CD14-positive monocyte (primary cell): ENCODE measurements at regions not wholly inside any gene's neighbourhood (a gene's known extent, or its start where the extent isn't known, plus 50 kb on each side); places are given as distances from the start of the nearest gene placed in this dataset.

Experiments
- DNase-seq, 3 donors: peaks; one replicate each; pipeline ENCODE4 v3.0.0-alpha.2; 2011 to 2022
- H2AFZ ChIP-seq: 2 replicates; pipeline ENCODE4 v1.6.0; 2012; ENCODE audit warnings: mild to moderate bottlenecking, low read depth, low read length, inconsistent platforms; ENCODE audit not compliant: insufficient read depth, poor library complexity, severe bottlenecking
- H3K27ac ChIP-seq, 2 donors: 1 replicate in 1 of 2; 2 replicates in 1 of 2; pipeline ENCODE4 v1.5.1; 2012 to 2013; ENCODE audit warnings: low read length in 2 of 2, control low read depth in 1 of 2, inconsistent platforms in 1 of 2, low read depth in 1 of 2, mild to moderate bottlenecking in 1 of 2
- H3K27me3 ChIP-seq, 2 donors: one replicate each; pipeline versions ENCODE4 v1.6.0 to v1.6.1; 2011 to 2013; ENCODE audit warnings: low read length in 2 of 2; ENCODE audit not compliant: control insufficient read depth in 2 of 2, insufficient read depth in 2 of 2
- H3K36me3 ChIP-seq, 2 donors: replicated peaks in 1 of 2; 1 replicate in 1 of 2; 2 replicates in 1 of 2; pipeline versions ENCODE4 v1.5.1 to v1.6.1; 2012 to 2013; ENCODE audit warnings: low read length in 2 of 2, control low read depth in 1 of 2, inconsistent platforms in 1 of 2, mild to moderate bottlenecking in 1 of 2; ENCODE audit not compliant: insufficient read depth in 2 of 2, control insufficient read depth in 1 of 2
- H3K4me1 ChIP-seq, 2 donors: 1 replicate in 1 of 2; 2 replicates in 1 of 2; pipeline versions ENCODE4 v1.5.1 to v1.6.1; 2012 to 2013; ENCODE audit warnings: low read length in 2 of 2, control low read depth in 1 of 2, inconsistent platforms in 1 of 2, mild to moderate bottlenecking in 1 of 2, moderate library complexity in 1 of 2; ENCODE audit not compliant: insufficient read depth in 2 of 2, control insufficient read depth in 1 of 2
- H3K4me2 ChIP-seq: replicated peaks from 2 replicates; pipeline ENCODE3; 2012; ENCODE audit warnings: low read length, moderate library complexity, mild to moderate bottlenecking; ENCODE audit not compliant: poor library complexity, severe bottlenecking; ENCODE audit errors: extremely low read depth
- H3K4me3 ChIP-seq, 3 experiments: fragments of 200-600 bp in 1 of 3; sonication (generic) in 1 of 3; replicated peaks in 1 of 3; 1 replicate in 2 of 3; 2 replicates in 1 of 3; pipeline ENCODE4 v1.5.1; 2011 to 2013; ENCODE audit warnings: low read length in 3 of 3, mild to moderate bottlenecking in 3 of 3, control low read depth in 2 of 3, low read depth in 2 of 3, inconsistent platforms in 1 of 3, moderate library complexity in 1 of 3
- H3K79me2 ChIP-seq: 2 replicates; pipeline ENCODE4 v1.6.0; 2012; ENCODE audit warnings: mild to moderate bottlenecking, control low read depth, inconsistent platforms, low read length, moderate library complexity; ENCODE audit not compliant: insufficient read depth
- H3K9ac ChIP-seq: 2 replicates; pipeline ENCODE4 v1.6.0; 2017; ENCODE audit warnings: low read length, mild to moderate bottlenecking; ENCODE audit not compliant: insufficient read depth, poor library complexity, severe bottlenecking
- H3K9me3 ChIP-seq, 2 donors: replicated peaks in 1 of 2; 1 replicate in 1 of 2; 2 replicates in 1 of 2; pipeline versions ENCODE4 v1.5.1 to v1.6.1; 2012 to 2013; ENCODE audit warnings: low read length in 2 of 2, control low read depth in 1 of 2; ENCODE audit not compliant: control insufficient read depth in 1 of 2, insufficient read depth in 1 of 2
- H4K20me1 ChIP-seq: 2 replicates; pipeline ENCODE4 v1.6.0; 2012; ENCODE audit warnings: mild to moderate bottlenecking, low read length, control low read depth, moderate library complexity; ENCODE audit not compliant: insufficient read depth
- H3K27ac Mint-ChIP-seq, 7 donors: one replicate each; pipeline ENCODE4 v1.8.0; 2020; ENCODE audit warnings: mild to moderate bottlenecking in 7 of 7, mixed read lengths in 7 of 7, moderate library complexity in 6 of 7, inconsistent platforms in 2 of 7
- H3K27me3 Mint-ChIP-seq, 3 donors: one replicate each; pipeline ENCODE4 v1.8.0; 2021 to 2022; ENCODE audit warnings: low read depth in 3 of 3, mild to moderate bottlenecking in 3 of 3, mixed read lengths in 3 of 3, moderate library complexity in 3 of 3, inconsistent platforms in 1 of 3
- H3K36me3 Mint-ChIP-seq, 2 donors: one replicate each; pipeline ENCODE4 v1.8.0; 2020; ENCODE audit warnings: mixed read lengths in 2 of 2, inconsistent platforms in 1 of 2, mild to moderate bottlenecking in 1 of 2
- H3K4me1 Mint-ChIP-seq: one replicate; pipeline ENCODE4 v1.8.0; 2020; ENCODE audit warnings: mild to moderate bottlenecking, mixed read lengths
- H3K4me3 Mint-ChIP-seq, 2 donors: one replicate each; pipeline ENCODE4 v1.8.0; 2020; ENCODE audit warnings: mild to moderate bottlenecking in 2 of 2, mixed read lengths in 2 of 2, moderate library complexity in 1 of 2
- H3K9me3 Mint-ChIP-seq, 7 donors: one replicate each; pipeline ENCODE4 v1.8.0; 2020 to 2022; ENCODE audit warnings: mixed read lengths in 7 of 7, mild to moderate bottlenecking in 6 of 7, moderate library complexity in 6 of 7, inconsistent platforms in 2 of 7
- CTCF ChIP-seq: fragments of 200-600 bp; IDR thresholded peaks from one replicate; pipeline ENCODE4 v1.8.0; 2022; ENCODE audit warnings: antibody characterized with exemption, mild to moderate bottlenecking
- WGBS: methylation state at CpG from one replicate; pipeline ENCODE4 v1.1.5; 2013; ENCODE audit warnings: missing lambda C conversion rate; ENCODE audit not compliant: insufficient coverage; 5-methylcytosine and 5-hydroxymethylcytosine counted together
- intact Hi-C, 2 donors: fragments of 100-400 bp; cut with micrococcal nuclease; formaldehyde crosslinking; loops; one replicate each; pipeline versions ENCODE4 v1.15.0 to v1.15.1; 2023

- H3K27me3 Mint-ChIP-seq = no peaks in the 10 kb centered on the region
- Histone ChIP-seq H3K27me3 (no peaks in the 10 kb centered on the region), H3K79me2 (no peaks in the 10 kb centered on the region), H3K27ac (no peak overlapping the region), H3K9me3 (peaks cover 3 to 5% of the 10 kb centered on the region in 2 donors), H3K4me1 (no peaks in the 10 kb centered on the region), H3K4me3 (no peak overlapping the region), H3K9ac (no peak overlapping the region), H3K36me3 (no peaks in the 10 kb centered on the region), H4K20me1 (no peaks in the 10 kb centered on the region), H2AFZ (no peak overlapping the region), H3K4me2 (no peak overlapping the region)
- DNase-seq = no peak
- no peaks in the 10 kb centered on the region for H3K36me3 Mint-ChIP-seq
- H3K4me3 Mint-ChIP-seq = no peak overlapping the region
- H3K9me3 Mint-ChIP-seq = peaks cover 5 to 18% (median 10%) of the 10 kb centered on the region in 7 donors
- no peak overlapping the region for H3K27ac Mint-ChIP-seq
- H3K4me1 Mint-ChIP-seq = no peaks in the 10 kb centered on the region
- TF ChIP-seq CTCF = no peak
- intact Hi-C loops = no loop called here
- 86% methylated on average over 3 of the region's 7 CpGs for WGBS
Measured at GRCh38 chr5:8013948-8014710, 145.2 kb downstream of the MTRR start.

DNA sequence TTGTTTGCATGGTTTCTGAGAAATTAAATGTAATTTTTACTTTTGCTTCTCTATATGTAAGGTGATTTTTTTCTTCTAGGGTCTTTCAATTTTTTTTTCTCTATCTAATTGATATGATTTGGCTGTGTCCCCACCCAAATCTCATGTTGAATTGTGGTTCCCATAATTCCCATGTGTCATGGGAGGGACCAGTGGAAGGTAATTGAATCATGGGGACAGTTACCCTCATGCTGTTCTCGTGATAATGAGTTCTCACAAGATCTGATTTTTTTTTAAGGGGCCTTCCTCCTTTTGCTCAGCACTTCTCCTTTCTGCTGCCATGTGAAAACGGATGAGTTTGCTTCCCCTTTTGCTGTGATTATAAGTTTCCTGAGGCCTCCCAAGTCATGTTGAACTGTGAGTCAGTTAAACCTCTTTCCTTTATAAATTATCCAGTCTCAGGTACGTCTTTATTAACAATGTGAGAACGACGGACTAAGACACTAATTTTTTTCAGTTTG, 150.8 kb downstream of the MTRR start:
- H3K9me3 Mint-ChIP-seq = peaks cover 13 to 29% (median 16%) of the 10 kb centered on the region in 7 donors
- no peak overlapping the region for H3K4me3 ChIP-seq
- H3K4me3 Mint-ChIP-seq = no peak overlapping the region
- no peak overlapping the region for H3K27ac ChIP-seq
- peak overlapping the region in 1 of 7 donors; percentile 8 for H3K27ac Mint-ChIP-seq
- H3K4me1 ChIP-seq = no peaks in the 10 kb centered on the region
- H3K4me1 Mint-ChIP-seq = no peaks in the 10 kb centered on the region
- no peak overlapping the region for H2AFZ ChIP-seq
- H3K4me2 ChIP-seq = no peak overlapping the region
- no peak for TF ChIP-seq CTCF
- no peaks in the 10 kb centered on the region for H4K20me1 ChIP-seq
- H3K36me3 Mint-ChIP-seq = no peaks in the 10 kb centered on the region
- H3K27me3 Mint-ChIP-seq = no peaks in the 10 kb centered on the region
- H3K36me3 ChIP-seq = no peaks in the 10 kb centered on the region
- no peaks in the 10 kb centered on the region for H3K27me3 ChIP-seq
- WGBS = no CpG with 5 or more reads among the region's 5 CpGs
- H3K9ac ChIP-seq = no peak overlapping the region
- intact Hi-C loops = no loop called here
- DNase-seq = peak; percentile 0 to 19 (median 2)
- no peaks in the 10 kb centered on the region for H3K79me2 ChIP-seq
- H3K9me3 ChIP-seq = peaks cover 2 to 26% of the 10 kb centered on the region in 2 donors
